PC-3 (cell line): ENCODE measurements at regions not wholly inside any gene's neighbourhood (a gene's known extent, or its start where the extent isn't known, plus 50 kb on each side); places are given as distances from the start of the nearest gene placed in this dataset.

Source experiments
- EZH2 ChIP-seq: fragments of 300-600 bp; sonication (generic); IDR thresholded peaks from one replicate; pipeline ENCODE4 v1.6.1; 2017; ENCODE audit warnings: antibody characterized with exemption, mild to moderate bottlenecking, low read length; ENCODE audit not compliant: unreplicated experiment
- TF ChIP-seq, protein P1 (sequence below): fragments of 300-600 bp; sonication (generic); conservative IDR thresholded peaks from 2 replicates; pipeline ENCODE4 v1.5.1; 2017; ENCODE audit warnings: antibody characterized with exemption, low read depth, mild to moderate bottlenecking, low read length

DNA sequence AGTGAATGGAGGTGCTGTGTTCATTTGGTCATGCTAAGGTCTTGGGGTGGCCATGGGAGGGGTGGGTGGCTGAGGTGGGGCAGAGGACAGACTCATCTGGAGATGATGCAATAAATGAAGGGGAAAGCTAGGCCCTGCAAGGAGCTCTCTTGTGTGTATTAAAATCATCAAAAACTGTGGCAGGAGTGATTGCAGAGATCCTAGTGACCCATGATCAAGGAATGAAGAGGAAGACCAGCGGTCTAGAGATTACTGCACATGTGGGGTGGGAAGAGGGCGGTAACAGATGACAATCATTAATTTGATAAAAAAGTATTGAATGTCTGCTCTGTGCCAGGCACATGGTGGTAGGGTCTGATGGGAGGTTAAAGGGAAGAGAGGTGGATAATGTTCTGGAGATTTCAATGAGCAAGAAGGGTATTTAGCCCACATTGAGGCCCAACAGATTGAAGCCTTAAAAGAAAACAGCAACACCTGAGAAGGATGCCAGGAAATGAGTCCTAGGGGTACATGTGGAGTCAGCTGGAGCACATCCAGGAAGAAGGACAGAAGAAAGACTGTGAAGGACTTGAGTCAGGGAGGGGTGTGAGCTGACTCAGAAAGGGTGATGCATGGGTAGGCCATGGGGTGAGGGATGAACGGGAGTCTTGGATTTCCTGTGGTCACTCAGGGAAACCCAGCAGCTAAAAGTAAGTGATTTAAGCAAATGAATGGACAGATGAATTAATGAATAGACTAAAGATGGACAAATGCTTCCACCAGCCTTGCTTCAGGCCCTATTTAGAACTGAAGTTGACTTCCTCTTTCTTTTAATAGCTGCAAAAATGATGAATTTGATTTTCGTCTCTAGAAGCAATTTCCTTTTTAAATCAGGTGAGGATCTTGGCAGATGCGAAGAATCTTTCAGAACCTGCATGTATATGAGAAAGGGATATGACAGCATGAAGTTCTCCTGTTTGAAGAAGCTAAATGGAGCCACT, 83.1 kb upstream of the IGFBP3 start:
- TF ChIP-seq EZH2, result no peak
- TF ChIP-seq, protein P1, sequence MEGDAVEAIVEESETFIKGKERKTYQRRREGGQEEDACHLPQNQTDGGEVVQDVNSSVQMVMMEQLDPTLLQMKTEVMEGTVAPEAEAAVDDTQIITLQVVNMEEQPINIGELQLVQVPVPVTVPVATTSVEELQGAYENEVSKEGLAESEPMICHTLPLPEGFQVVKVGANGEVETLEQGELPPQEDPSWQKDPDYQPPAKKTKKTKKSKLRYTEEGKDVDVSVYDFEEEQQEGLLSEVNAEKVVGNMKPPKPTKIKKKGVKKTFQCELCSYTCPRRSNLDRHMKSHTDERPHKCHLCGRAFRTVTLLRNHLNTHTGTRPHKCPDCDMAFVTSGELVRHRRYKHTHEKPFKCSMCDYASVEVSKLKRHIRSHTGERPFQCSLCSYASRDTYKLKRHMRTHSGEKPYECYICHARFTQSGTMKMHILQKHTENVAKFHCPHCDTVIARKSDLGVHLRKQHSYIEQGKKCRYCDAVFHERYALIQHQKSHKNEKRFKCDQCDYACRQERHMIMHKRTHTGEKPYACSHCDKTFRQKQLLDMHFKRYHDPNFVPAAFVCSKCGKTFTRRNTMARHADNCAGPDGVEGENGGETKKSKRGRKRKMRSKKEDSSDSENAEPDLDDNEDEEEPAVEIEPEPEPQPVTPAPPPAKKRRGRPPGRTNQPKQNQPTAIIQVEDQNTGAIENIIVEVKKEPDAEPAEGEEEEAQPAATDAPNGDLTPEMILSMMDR, result no peak
